ENCODE measurements at regions not wholly inside any gene's neighbourhood (a gene's known extent, or its start where the extent isn't known, plus 50 kb on each side); places are given as distances from the start of the nearest gene placed in this dataset.
A peak's percentile ranks its signal among the peaks of the same experiment; 100 is the strongest.

DNA sequence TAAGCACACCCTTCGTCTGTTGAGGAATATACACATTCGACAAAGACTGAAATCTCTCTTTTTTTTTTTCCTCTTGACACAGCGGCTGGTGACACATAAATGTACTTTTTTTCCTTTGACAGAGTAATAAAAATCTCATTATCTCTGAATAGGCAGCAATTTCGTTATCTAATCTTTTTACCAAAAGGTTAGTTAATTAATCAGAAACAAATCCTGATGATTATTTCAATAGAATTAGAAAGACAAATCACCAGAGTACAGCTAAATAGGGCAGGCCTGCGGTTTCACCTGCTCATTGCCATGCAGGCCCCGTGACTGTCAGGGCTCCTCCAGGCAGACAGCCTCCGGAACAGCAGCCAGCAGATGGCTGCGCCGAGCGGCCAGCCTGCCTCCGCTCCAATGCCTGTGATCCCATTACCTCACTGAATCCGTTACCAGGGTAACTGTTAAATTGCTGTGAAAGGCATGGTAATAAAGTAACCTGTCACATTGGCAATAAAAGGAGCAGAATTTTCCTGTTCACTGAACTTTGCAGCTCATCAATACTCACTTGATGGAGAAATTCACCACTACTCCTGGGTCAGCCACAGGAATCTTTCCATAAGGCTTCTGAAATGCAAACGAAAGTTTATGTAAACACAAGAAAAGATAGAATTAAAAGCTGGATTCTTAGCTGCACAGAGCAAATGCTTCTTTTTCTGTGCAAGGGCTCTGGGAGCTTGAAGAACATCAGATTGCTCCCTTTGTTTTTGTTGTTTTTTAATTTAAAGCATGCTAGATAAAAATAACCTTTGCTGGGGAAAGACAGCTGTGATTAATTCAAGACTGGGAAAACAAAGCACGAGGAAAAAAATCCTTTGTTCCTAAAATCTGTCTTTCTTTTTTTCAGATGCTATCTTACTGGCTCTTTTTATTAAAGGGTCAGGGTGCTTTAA, 666.4 kb upstream of the ZNF608 start:
- TF ChIP-seq EP300 (IDR thresholded peaks at IDR 0.05; ENCODE audit: low read depth) (no peak), POLR2AphosphoS5 (IDR thresholded peaks at IDR 0.05) (peak; percentile 32 to 57 (median 41)), POLR2A (IDR thresholded peaks at IDR 0.05) (no peak)
- TF ChIP-seq, protein P1, sequence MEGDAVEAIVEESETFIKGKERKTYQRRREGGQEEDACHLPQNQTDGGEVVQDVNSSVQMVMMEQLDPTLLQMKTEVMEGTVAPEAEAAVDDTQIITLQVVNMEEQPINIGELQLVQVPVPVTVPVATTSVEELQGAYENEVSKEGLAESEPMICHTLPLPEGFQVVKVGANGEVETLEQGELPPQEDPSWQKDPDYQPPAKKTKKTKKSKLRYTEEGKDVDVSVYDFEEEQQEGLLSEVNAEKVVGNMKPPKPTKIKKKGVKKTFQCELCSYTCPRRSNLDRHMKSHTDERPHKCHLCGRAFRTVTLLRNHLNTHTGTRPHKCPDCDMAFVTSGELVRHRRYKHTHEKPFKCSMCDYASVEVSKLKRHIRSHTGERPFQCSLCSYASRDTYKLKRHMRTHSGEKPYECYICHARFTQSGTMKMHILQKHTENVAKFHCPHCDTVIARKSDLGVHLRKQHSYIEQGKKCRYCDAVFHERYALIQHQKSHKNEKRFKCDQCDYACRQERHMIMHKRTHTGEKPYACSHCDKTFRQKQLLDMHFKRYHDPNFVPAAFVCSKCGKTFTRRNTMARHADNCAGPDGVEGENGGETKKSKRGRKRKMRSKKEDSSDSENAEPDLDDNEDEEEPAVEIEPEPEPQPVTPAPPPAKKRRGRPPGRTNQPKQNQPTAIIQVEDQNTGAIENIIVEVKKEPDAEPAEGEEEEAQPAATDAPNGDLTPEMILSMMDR (IDR thresholded peaks at IDR 0.05) = peak; percentile 34 to 54 (median 37)
- H3K4me1 ChIP-seq = peaks cover 32 to 60% (median 53%) of the 10 kb centered on the region in 4 donors
- no peaks in the 10 kb centered on the region for H3K36me3 ChIP-seq
- H3K27me3 ChIP-seq = no peaks in the 10 kb centered on the region
- peak overlapping the region in 1 of 4 donors; percentile 2 for H3K4me3 ChIP-seq
- intact Hi-C loops (cut with DNase I; ENCODE audit: low total_unique reads) (loop anchor here (10.0 kb wide), 1 partner anchor 668 kb away; the partner anchor contains the start of gene ZNF608), in situ Hi-C loops (cut with MboI; ENCODE audit: low pct_ligation_motif_present in 1 of 4, low pct_unique_long_range_greater_than_20kb in 1 of 4, low sequenced_read_pairs in 3 of 4) (no loop called here)
- H3K27ac ChIP-seq = peak overlapping the region; percentile 70 to 82 (median 74)
- H3K9me3 ChIP-seq = no peaks in the 10 kb centered on the region
- DNase-seq = peak; percentile 79
- WGBS, 2 donors (ENCODE audit: low coverage in 1 of 2) = 17 to 21% methylated on average over 14 of the region's 14 CpGs

DNA sequence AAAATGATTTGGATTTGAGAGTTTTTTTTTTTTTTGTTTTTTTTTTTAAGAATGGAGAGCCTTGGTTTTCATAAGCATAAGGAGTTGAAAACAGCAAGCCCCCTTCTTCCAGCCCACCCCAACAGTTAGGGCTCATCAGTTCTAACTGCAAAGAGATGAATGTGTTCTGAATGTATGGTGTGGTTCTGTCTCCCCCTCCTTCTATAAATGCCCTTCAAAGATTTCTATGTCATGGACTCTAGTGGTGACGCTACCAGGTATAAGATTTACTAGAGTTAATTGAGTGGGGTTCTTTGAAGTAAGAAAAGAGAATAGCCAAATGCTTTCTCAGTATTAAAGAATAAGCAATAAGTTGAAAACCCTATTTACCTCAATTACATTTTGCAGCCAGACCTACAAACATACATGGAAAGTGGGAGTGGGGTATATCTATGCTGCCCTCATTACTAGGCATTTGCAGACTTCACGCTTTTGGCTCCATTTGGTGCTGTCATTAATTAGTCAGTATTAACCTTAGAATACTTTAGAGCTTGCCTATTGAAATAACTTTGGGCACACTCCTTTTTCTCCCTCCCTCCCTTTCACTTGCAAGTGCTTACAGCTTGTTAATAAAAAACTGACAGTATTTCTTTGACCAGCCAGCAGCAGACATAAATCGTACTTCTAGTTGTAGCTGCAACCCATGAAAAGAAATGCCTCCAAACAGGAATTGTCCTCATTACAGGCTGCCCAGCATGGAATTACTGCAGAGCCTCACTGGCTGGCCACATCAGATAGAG, 667.2 kb upstream of the ZNF608 start:
- Histone ChIP-seq H3K4me1 (peaks cover 32 to 52% (median 49%) of the 10 kb centered on the region in 4 donors), H3K9me3 (no peaks in the 10 kb centered on the region), H3K4me3 (no peak overlapping the region), H3K27me3 (no peaks in the 10 kb centered on the region), H3K27ac (no peak overlapping the region), H3K36me3 (no peaks in the 10 kb centered on the region)
- intact Hi-C loops (cut with DNase I; ENCODE audit: low total_unique reads) = loop anchor here (10.0 kb wide), 1 partner anchor 669 kb away; the partner anchor contains the start of gene ZNF608
- 59 to 75% methylated on average over 3 of the region's 3 CpGs for WGBS, 2 donors (ENCODE audit: low coverage in 1 of 2)
- in situ Hi-C loops (cut with MboI; ENCODE audit: low pct_ligation_motif_present in 1 of 4, low pct_unique_long_range_greater_than_20kb in 1 of 4, low sequenced_read_pairs in 3 of 4) = no loop called here
- DNase-seq = no peak
- TF ChIP-seq EP300 (IDR thresholded peaks at IDR 0.05; ENCODE audit: low read depth) (no peak), POLR2A (IDR thresholded peaks at IDR 0.05) (no peak), POLR2AphosphoS5 (IDR thresholded peaks at IDR 0.05) (no peak)
- TF ChIP-seq, protein P1 (IDR thresholded peaks at IDR 0.05) = no peak

DNA sequence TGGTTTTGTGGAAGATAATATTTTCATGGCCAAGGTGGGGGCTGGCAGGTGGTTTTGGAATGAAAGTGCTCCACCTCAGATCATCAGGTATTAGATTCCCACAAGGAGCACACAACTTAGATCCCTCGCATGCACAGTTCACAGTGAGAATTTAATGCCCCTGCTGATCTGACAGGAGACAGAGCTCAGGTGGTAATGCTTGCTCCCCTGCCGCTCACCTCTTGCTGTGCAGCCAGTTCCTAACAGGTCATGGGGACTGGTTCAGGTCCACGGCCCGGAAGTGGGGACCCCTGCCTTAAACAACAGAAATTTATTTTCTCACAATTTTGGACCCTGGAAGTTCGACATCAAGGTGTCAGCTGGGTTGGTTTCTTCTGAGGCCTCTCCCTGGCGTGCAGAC, 668.7 kb upstream of the ZNF608 start:
- TF ChIP-seq POLR2AphosphoS5 (IDR thresholded peaks at IDR 0.05) (no peak), EP300 (IDR thresholded peaks at IDR 0.05; ENCODE audit: low read depth) (no peak), POLR2A (IDR thresholded peaks at IDR 0.05) (no peak)
- TF ChIP-seq, protein P1 (IDR thresholded peaks at IDR 0.05) = no peak
- intact Hi-C loops (cut with DNase I; ENCODE audit: low total_unique reads) = loop anchor here (10.0 kb wide), 1 partner anchor 670 kb away; the partner anchor contains the start of gene ZNF608
- Histone ChIP-seq H3K4me3 (no peak overlapping the region), H3K4me1 (peaks cover 23 to 38% (median 34%) of the 10 kb centered on the region in 4 donors), H3K36me3 (no peaks in the 10 kb centered on the region), H3K9me3 (no peaks in the 10 kb centered on the region), H3K27ac (no peak overlapping the region), H3K27me3 (no peaks in the 10 kb centered on the region)
- in situ Hi-C loops (cut with MboI; ENCODE audit: low pct_ligation_motif_present in 1 of 4, low pct_unique_long_range_greater_than_20kb in 1 of 4, low sequenced_read_pairs in 3 of 4) = no loop called here
- 89 to 92% methylated on average over 5 to 6 of the region's 6 CpGs for WGBS, 2 donors (ENCODE audit: low coverage in 1 of 2)
- no peak for DNase-seq

DNA sequence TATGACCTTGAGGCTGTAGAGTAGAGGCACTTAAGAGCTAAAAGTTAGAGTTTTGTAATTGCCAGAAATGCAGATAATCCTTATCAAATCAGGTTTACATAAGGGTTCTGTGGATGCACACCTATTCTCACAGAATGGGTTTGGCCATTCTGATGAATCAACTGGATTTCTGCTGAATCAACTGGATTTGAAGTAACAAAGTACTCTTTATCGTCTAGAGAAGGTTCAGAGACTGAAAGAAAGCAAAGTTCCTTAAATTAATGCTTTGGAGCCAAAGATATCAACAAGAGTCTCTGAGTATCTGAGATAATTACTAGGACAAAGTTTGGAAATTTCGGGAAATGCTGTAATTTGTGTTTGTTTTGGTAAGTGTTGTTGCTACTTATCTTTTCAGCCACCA, 669.6 kb upstream of the ZNF608 start:
- 79 to 81% methylated on average over 2 of the region's 2 CpGs for WGBS, 2 donors (ENCODE audit: low coverage in 1 of 2)
- intact Hi-C loops (cut with DNase I; ENCODE audit: low total_unique reads) (loop anchor here (10.0 kb wide), 1 partner anchor 671 kb away; the partner anchor contains the start of gene ZNF608), in situ Hi-C loops (cut with MboI; ENCODE audit: low pct_ligation_motif_present in 1 of 4, low pct_unique_long_range_greater_than_20kb in 1 of 4, low sequenced_read_pairs in 3 of 4) (no loop called here)

More for the DNA sequence above, 669.6 kb upstream of the ZNF608 start:
- Histone ChIP-seq H3K4me1 (peaks cover 18 to 29% (median 25%) of the 10 kb centered on the region in 4 donors), H3K4me3 (no peak overlapping the region), H3K9me3 (no peaks in the 10 kb centered on the region), H3K27ac (no peak overlapping the region), H3K27me3 (no peaks in the 10 kb centered on the region), H3K36me3 (no peaks in the 10 kb centered on the region)
- TF ChIP-seq POLR2AphosphoS5 (IDR thresholded peaks at IDR 0.05) (no peak), POLR2A (IDR thresholded peaks at IDR 0.05) (no peak)
- TF ChIP-seq, protein P1 (IDR thresholded peaks at IDR 0.05) = no peak
- DNase-seq = no peak
